ENCODE measurements at regions not wholly inside any gene's neighbourhood (a gene's known extent, or its start where the extent isn't known, plus 50 kb on each side); places are given as distances from the start of the nearest gene placed in this dataset.

DNA sequence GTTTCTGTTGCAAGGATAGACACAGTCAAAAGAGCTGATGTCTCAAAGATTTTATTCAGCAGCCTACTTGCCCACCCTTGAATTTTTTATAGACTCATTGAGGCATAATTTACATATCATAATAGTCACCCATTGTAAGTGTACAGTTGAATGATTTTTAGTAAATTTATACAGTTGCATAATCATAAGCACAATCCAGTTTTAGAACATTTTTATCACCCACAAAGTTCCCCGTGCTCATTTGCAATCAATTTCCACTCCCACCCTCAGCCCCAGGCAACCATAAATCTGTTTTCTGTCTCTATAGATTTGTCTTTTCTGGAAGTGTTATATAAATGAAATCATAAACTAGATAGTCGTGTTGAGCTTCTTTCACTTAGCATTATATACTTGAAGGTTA is 517.7 kb downstream of the TLE1 start:
- Histone ChIP-seq H3K9me3 (ENCODE audit: low read depth, low read length) (no peaks in the 10 kb centered on the region), H3K4me3 (no peak overlapping the region), H3K9ac (ENCODE audit: insufficient read length) (no peak overlapping the region), H3K36me3 (ENCODE audit: insufficient read depth, low read length) (no peaks in the 10 kb centered on the region), H3K27ac (no peak overlapping the region)
- DNase-seq (ENCODE audit: low read depth, low spot score): no peak
- TF ChIP-seq POLR2AphosphoS5 (IDR thresholded peaks at IDR 0.05; ENCODE audit: borderline replicate concordance, low read depth, low read length): no peak
- TF ChIP-seq EZH2 (IDR thresholded peaks at IDR 0.05): no peak
- TF ChIP-seq FOXP2 (optimal IDR thresholded peaks at IDR 0.05; ENCODE audit: control extremely low read depth, extremely low read length, insufficient read depth): no peak

DNA sequence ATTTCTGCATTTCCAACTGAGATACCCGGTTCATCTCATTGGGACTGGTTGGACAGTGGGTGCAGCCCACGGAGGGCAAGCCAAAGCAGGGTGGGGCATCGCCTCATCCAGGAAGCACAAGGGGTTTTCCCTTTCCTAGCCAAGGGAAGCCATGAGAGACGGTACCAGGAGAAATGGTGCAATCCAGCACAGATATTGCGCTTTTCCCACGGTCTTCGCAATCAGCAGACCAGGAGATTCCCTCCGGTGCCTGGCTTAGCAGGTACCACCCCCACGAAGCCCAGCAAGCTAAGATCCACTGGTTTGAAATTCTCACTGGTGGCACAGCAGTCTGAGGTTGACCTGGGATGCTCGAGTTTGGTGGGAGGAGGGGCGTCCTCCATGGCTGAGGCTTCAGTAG is 527.0 kb downstream of the TLE1 start:
- no peaks in the 10 kb centered on the region for H3K9me3 ChIP-seq (ENCODE audit: low read depth, low read length)
- H3K4me3 ChIP-seq: no peak overlapping the region
- TF ChIP-seq POLR2AphosphoS5 (IDR thresholded peaks at IDR 0.05; ENCODE audit: borderline replicate concordance, low read depth, low read length): no peak
- no peak for TF ChIP-seq FOXP2 (optimal IDR thresholded peaks at IDR 0.05; ENCODE audit: control extremely low read depth, extremely low read length, insufficient read depth)
- no peak for TF ChIP-seq EZH2 (IDR thresholded peaks at IDR 0.05)
- H3K9ac ChIP-seq (ENCODE audit: insufficient read length): no peak overlapping the region
- no peaks in the 10 kb centered on the region for H3K36me3 ChIP-seq (ENCODE audit: insufficient read depth, low read length)
- DNase-seq (ENCODE audit: low read depth, low spot score): no peak
- no peak overlapping the region for H3K27ac ChIP-seq

DNA sequence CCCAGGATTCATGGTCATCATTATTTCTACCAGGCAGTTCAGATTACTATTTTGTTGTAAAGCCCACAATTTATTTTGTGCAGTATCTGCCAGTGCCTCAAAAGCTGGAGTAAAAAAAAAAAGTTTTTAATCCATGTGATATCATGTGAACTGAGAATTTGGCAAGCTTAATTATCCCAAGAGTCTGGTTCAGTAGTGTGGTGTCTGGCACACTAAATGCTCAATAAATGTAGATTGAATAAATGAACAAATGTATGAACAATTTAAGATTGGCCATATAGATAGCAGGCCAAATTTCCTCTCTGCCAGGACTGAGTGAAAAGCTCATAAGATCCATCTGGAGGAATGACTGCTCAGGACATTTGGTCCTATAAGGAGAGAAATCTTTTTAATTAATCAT is 533.0 kb downstream of the TLE1 start:
- Histone ChIP-seq H3K4me3 (no peak overlapping the region), H3K36me3 (ENCODE audit: insufficient read depth, low read length) (no peaks in the 10 kb centered on the region), H3K27ac (no peak overlapping the region), H3K9me3 (ENCODE audit: low read depth, low read length) (no peaks in the 10 kb centered on the region), H3K9ac (ENCODE audit: insufficient read length) (no peak overlapping the region)
- no peak for TF ChIP-seq FOXP2 (optimal IDR thresholded peaks at IDR 0.05; ENCODE audit: control extremely low read depth, extremely low read length, insufficient read depth)
- no peak for TF ChIP-seq EZH2 (IDR thresholded peaks at IDR 0.05)
- no peak for TF ChIP-seq POLR2AphosphoS5 (IDR thresholded peaks at IDR 0.05; ENCODE audit: borderline replicate concordance, low read depth, low read length)
- DNase-seq (ENCODE audit: low read depth, low spot score): no peak

DNA sequence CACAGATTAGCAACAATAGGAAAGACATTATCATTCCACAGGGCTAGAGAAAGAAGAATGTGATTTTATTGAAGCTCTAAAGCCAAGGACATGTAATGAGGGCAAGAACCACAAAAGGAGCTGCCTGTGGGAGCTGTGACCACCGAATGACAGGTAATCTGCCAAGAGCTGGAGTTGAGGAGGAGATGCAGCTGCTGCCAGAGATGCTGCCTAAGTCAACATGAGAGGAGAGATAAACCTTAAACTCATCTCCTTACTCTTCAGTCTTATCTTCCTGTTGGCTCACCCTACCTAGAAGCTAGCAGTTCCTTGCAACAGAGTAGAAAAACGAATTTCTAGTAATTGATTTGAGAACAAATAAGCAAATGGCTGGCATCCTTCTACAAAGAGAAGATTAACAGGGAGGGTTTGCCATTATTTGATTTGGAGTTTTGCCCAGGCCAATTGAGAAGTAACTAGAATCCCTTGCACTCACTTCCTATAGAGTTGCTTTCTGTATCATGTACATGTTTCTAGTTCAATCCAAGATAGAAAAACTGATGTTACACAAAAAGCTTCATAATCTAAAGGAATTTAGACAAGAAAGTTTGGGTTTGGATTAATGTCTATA is 539.2 kb downstream of the TLE1 start:
- H3K27ac ChIP-seq: no peak overlapping the region
- TF ChIP-seq POLR2AphosphoS5 (IDR thresholded peaks at IDR 0.05; ENCODE audit: borderline replicate concordance, low read depth, low read length): no peak
- no peak for TF ChIP-seq EZH2 (IDR thresholded peaks at IDR 0.05)
- no peak for TF ChIP-seq FOXP2 (optimal IDR thresholded peaks at IDR 0.05; ENCODE audit: control extremely low read depth, extremely low read length, insufficient read depth)
- no peak overlapping the region for H3K4me3 ChIP-seq
- no peaks in the 10 kb centered on the region for H3K36me3 ChIP-seq (ENCODE audit: insufficient read depth, low read length)
- H3K9ac ChIP-seq (ENCODE audit: insufficient read length): no peak overlapping the region
- no peak for DNase-seq (ENCODE audit: low read depth, low spot score)
- no peaks in the 10 kb centered on the region for H3K9me3 ChIP-seq (ENCODE audit: low read depth, low read length)

DNA sequence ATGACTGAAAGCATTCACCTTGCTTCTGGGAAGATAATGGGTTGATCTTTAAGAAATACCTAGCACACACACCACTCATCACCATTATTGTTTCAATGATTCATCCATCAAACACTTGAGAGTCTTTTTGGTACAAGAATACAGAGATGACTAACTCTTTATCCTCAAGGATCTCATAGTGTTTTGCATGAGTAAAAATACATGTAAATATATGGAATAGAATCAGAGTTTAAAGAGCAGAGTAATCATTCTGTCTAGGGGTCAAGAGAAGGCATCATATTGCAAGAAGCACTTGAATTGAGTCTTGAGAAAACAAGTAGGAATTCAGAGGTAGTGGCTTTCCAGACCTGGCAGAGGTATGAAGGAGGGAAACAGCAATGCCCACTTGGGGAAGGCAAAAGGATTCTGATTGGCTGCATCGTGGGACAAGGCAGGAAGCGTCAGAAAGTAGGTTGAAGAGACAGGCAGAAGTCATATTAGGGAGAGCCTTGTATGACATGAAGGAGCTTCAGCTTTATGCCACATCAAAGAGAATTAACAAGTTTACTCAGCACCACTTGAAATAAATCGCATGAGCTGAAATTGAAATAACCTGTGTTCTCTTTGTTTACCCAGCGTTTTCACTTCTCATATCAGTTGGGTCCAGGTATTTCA is 542.5 kb downstream of the TLE1 start:
- TF ChIP-seq FOXP2 (optimal IDR thresholded peaks at IDR 0.05; ENCODE audit: control extremely low read depth, extremely low read length, insufficient read depth) (no peak), POLR2AphosphoS5 (IDR thresholded peaks at IDR 0.05; ENCODE audit: borderline replicate concordance, low read depth, low read length) (no peak), EZH2 (IDR thresholded peaks at IDR 0.05) (no peak)
- Histone ChIP-seq H3K9me3 (ENCODE audit: low read depth, low read length) (no peaks in the 10 kb centered on the region), H3K9ac (ENCODE audit: insufficient read length) (no peak overlapping the region), H3K36me3 (ENCODE audit: insufficient read depth, low read length) (no peaks in the 10 kb centered on the region), H3K27ac (no peak overlapping the region), H3K4me3 (no peak overlapping the region)
- no peak for DNase-seq (ENCODE audit: low read depth, low spot score)

DNA sequence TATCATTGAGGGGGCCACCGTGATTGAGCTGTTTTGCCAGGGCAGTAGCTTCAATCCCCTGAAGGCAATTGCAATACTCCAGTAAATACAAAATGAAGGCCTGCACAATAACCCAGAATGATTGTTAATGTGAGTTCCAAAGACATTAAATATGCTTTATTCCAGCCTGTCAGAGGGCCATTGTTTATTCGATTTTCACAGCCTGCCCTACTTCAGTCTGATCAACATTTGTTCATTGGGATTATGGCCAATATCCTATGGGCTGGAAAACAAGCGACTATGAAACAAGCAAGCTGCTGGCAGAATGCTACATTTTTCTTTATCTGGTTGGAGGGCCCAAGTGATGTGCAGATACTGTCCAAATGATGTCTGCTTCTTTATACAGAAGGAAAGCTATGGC is 543.1 kb downstream of the TLE1 start:
- Histone ChIP-seq H3K27ac (no peak overlapping the region), H3K9ac (ENCODE audit: insufficient read length) (no peak overlapping the region), H3K4me3 (no peak overlapping the region), H3K9me3 (ENCODE audit: low read depth, low read length) (no peaks in the 10 kb centered on the region), H3K36me3 (ENCODE audit: insufficient read depth, low read length) (no peaks in the 10 kb centered on the region)
- no peak for TF ChIP-seq FOXP2 (optimal IDR thresholded peaks at IDR 0.05; ENCODE audit: control extremely low read depth, extremely low read length, insufficient read depth)
- no peak for TF ChIP-seq EZH2 (IDR thresholded peaks at IDR 0.05)
- TF ChIP-seq POLR2AphosphoS5 (IDR thresholded peaks at IDR 0.05; ENCODE audit: borderline replicate concordance, low read depth, low read length): no peak
- no peak for DNase-seq (ENCODE audit: low read depth, low spot score)

DNA sequence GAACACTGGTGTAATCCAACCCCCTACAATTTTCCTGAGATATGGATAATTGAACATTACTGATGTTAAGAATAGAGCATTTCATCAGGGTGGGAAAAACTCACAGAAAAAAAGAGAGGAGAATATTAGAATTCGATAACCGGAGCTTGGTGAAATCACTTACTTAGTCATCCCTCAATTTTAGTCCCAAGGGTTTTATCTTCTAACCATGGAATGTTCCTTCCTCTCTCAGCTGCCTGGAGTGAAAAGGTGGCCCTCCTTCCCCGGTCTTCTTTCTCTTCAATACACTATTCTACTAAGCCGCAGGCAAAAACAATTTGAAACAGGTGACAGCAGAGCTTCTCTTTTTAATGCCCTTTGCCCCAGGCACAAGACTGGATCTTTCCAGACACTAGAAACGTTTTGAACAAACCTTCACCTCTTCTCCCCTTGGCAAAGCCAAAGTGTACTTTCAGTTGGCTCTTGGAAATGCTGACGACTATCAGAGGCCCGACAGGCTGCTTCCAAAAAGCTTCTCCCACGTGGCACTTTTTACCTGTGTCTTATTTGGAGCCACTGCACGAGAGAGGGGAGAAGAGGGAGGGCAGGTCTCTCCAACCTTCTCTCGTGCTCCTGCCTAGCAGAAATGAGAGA is 543.9 kb downstream of the TLE1 start:
- no peak overlapping the region for H3K27ac ChIP-seq
- H3K9ac ChIP-seq (ENCODE audit: insufficient read length): no peak overlapping the region
- H3K36me3 ChIP-seq (ENCODE audit: insufficient read depth, low read length): no peaks in the 10 kb centered on the region
- H3K4me3 ChIP-seq: no peak overlapping the region
- H3K9me3 ChIP-seq (ENCODE audit: low read depth, low read length): no peaks in the 10 kb centered on the region
- no peak for TF ChIP-seq POLR2AphosphoS5 (IDR thresholded peaks at IDR 0.05; ENCODE audit: borderline replicate concordance, low read depth, low read length)
- TF ChIP-seq FOXP2 (optimal IDR thresholded peaks at IDR 0.05; ENCODE audit: control extremely low read depth, extremely low read length, insufficient read depth): no peak
- TF ChIP-seq EZH2 (IDR thresholded peaks at IDR 0.05): no peak
- no peak for DNase-seq (ENCODE audit: low read depth, low spot score)

DNA sequence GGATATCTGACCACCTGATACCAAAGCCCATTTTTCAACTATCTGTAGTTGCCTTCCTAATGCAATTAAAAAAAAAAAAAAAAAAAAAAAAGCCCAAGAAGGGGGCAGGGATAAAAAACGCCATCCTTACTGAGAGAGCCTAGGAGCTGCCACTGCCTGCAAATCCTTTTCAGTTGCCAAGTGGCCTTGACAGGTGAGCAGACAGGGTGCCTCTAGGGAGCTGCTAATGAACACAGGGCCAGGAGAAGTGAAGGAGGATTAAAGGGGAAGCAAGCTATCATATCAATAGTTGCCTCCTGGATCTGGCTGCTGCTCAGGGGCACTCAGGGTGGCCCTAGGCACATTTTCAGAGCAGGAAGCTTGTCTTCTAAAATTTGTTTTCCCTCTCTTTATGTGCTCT is 547.4 kb downstream of the TLE1 start:
- DNase-seq (ENCODE audit: low read depth, low spot score): no peak
- no peak overlapping the region for H3K9ac ChIP-seq (ENCODE audit: insufficient read length)
- TF ChIP-seq EZH2 (IDR thresholded peaks at IDR 0.05) (no peak), FOXP2 (optimal IDR thresholded peaks at IDR 0.05; ENCODE audit: control extremely low read depth, extremely low read length, insufficient read depth) (no peak), POLR2AphosphoS5 (IDR thresholded peaks at IDR 0.05; ENCODE audit: borderline replicate concordance, low read depth, low read length) (no peak)
- no peak overlapping the region for H3K27ac ChIP-seq
- H3K36me3 ChIP-seq (ENCODE audit: insufficient read depth, low read length): no peaks in the 10 kb centered on the region
- H3K9me3 ChIP-seq (ENCODE audit: low read depth, low read length): no peaks in the 10 kb centered on the region
- H3K4me3 ChIP-seq: no peak overlapping the region
